ENCODE measurements at regions not wholly inside any gene's neighbourhood (a gene's known extent, or its start where the extent isn't known, plus 50 kb on each side); places are given as distances from the start of the nearest gene placed in this dataset.

- DNase-seq (ENCODE audit: low spot score in 2 of 2): no peak
- no peak for TF ChIP-seq POLR2A (IDR thresholded peaks at IDR 0.05)
- no peak for TF ChIP-seq CTCF (IDR thresholded peaks at IDR 0.05)
- intact Hi-C loops (cut with DNase I; ENCODE audit: low total_unique reads): loop anchor here (5.0 kb wide), 1 partner anchor 1337 kb away; no protein-coding TSS in a partner anchor
- no peak overlapping the region for H3K4me3 ChIP-seq (ENCODE audit: low read depth, poor library complexity, severe bottlenecking)
- WGBS, 2 donors: 79 to 82% methylated on average over 4 of the region's 4 CpGs
These were observed 69.7 kb upstream of the SPAG17 start for GRCh38 chr1:118254491-118255425.

- TF ChIP-seq POLR2A (IDR thresholded peaks at IDR 0.05) (no peak), CTCF (IDR thresholded peaks at IDR 0.05) (no peak)
- 72 to 81% methylated on average over 2 of the region's 2 CpGs for WGBS, 2 donors
- intact Hi-C loops (cut with DNase I; ENCODE audit: low total_unique reads): no loop called here
- no peak overlapping the region for H3K4me3 ChIP-seq (ENCODE audit: low read depth, poor library complexity, severe bottlenecking)
- no peak for DNase-seq (ENCODE audit: low spot score in 2 of 2)
These were observed 69.0 kb upstream of the SPAG17 start for GRCh38 chr1:118254001-118254400.

- TF ChIP-seq POLR2A (IDR thresholded peaks at IDR 0.05): no peak
- no peak for TF ChIP-seq CTCF (IDR thresholded peaks at IDR 0.05)
- no peak for DNase-seq (ENCODE audit: low spot score in 2 of 2)
- intact Hi-C loops (cut with DNase I; ENCODE audit: low total_unique reads): no loop called here
- H3K4me3 ChIP-seq (ENCODE audit: low read depth, poor library complexity, severe bottlenecking): no peak overlapping the region
- 69 to 78% methylated on average over 10 of the region's 10 CpGs for WGBS, 2 donors
These were observed 68.3 kb upstream of the SPAG17 start for GRCh38 chr1:118253053-118253915.

GRCh38 chr1:118252624-118253023, 67.6 kb upstream of the SPAG17 start:
- 38 to 76% methylated on average over 3 of the region's 3 CpGs for WGBS, 2 donors
- no peak for DNase-seq (ENCODE audit: low spot score in 2 of 2)
- intact Hi-C loops (cut with DNase I; ENCODE audit: low total_unique reads): no loop called here
- no peak for TF ChIP-seq POLR2A (IDR thresholded peaks at IDR 0.05)
- TF ChIP-seq CTCF (IDR thresholded peaks at IDR 0.05): no peak
- no peak overlapping the region for H3K4me3 ChIP-seq (ENCODE audit: low read depth, poor library complexity, severe bottlenecking)

GRCh38 chr1:118250232-118250631, 65.2 kb upstream of the SPAG17 start:
- H3K4me3 ChIP-seq (ENCODE audit: low read depth, poor library complexity, severe bottlenecking): no peak overlapping the region
- TF ChIP-seq POLR2A (IDR thresholded peaks at IDR 0.05): no peak
- TF ChIP-seq CTCF (IDR thresholded peaks at IDR 0.05): no peak
- intact Hi-C loops (cut with DNase I; ENCODE audit: low total_unique reads): no loop called here
- 47 to 66% methylated on average over 3 of the region's 3 CpGs for WGBS, 2 donors
- no peak for DNase-seq (ENCODE audit: low spot score in 2 of 2)

All from lower leg skin (tissue), 4 donors.